ENCODE measurements at regions not wholly inside any gene's neighbourhood (a gene's known extent, or its start where the extent isn't known, plus 50 kb on each side); places are given as distances from the start of the nearest gene placed in this dataset.
"Not testable (repeated sequence)": the region's sequence is repeated elsewhere in the genome, so short reads cannot be mapped to it uniquely, and the experiment has no call there.

DNA sequence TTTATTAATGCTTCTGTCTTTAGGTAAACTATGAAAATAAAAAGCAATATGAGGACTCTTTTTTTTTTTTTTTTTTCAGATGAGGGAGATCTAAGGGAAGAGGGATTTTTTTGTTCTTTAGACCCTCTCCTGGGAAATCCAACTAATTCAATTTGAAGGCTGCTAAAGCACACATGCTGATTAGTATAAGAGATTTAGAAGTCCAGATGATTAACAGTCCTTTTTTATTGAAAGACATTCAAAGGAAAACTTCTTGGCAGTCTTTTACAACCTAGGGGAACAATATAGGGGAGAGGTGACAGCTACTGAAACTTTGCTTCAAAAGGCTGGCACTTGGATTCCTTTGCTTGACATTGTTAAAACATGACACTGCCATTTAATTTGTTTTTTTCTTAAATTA lies 602.5 kb downstream of the RAPGEF2 start:
- no peaks in the 10 kb centered on the region for H3K27me3 ChIP-seq
- H3K36me3 ChIP-seq: no peaks in the 10 kb centered on the region
- no peak overlapping the region for H3K27ac ChIP-seq
- no peak for DNase-seq
- intact Hi-C loops (cut with DNase I): no loop called here
- no peaks in the 10 kb centered on the region for H3K4me1 ChIP-seq (ENCODE audit: insufficient read depth)
- TF ChIP-seq EP300 (IDR thresholded peaks at IDR 0.05) (no peak), POLR2A (IDR thresholded peaks at IDR 0.05) (no peak)
- TF ChIP-seq, protein P1, sequence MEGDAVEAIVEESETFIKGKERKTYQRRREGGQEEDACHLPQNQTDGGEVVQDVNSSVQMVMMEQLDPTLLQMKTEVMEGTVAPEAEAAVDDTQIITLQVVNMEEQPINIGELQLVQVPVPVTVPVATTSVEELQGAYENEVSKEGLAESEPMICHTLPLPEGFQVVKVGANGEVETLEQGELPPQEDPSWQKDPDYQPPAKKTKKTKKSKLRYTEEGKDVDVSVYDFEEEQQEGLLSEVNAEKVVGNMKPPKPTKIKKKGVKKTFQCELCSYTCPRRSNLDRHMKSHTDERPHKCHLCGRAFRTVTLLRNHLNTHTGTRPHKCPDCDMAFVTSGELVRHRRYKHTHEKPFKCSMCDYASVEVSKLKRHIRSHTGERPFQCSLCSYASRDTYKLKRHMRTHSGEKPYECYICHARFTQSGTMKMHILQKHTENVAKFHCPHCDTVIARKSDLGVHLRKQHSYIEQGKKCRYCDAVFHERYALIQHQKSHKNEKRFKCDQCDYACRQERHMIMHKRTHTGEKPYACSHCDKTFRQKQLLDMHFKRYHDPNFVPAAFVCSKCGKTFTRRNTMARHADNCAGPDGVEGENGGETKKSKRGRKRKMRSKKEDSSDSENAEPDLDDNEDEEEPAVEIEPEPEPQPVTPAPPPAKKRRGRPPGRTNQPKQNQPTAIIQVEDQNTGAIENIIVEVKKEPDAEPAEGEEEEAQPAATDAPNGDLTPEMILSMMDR (IDR thresholded peaks at IDR 0.05): no peak
- no peak overlapping the region for H3K4me3 ChIP-seq
- no peaks in the 10 kb centered on the region for H3K9me3 ChIP-seq

DNA sequence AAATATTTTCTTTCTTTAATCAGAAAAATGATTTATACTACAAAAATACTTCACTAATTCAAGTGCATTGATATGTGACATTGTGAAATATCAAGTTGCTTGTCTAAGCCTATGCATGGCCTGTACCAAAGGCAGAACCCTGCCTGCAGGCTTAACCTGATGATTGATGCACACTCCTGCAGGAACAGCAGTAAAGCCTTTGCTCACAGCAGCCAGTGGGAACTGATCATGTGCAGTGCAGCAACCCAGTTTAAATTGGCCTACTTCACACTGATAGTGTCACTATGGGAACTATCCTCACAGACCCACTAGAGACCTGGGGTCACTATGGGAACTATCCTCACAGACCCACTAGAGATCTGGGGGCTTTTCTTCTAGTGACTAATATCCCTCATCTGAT lies 603.8 kb downstream of the RAPGEF2 start:
- H3K4me1 ChIP-seq (ENCODE audit: insufficient read depth): no peaks in the 10 kb centered on the region
- intact Hi-C loops (cut with DNase I): no loop called here
- H3K27ac ChIP-seq: no peak overlapping the region
- H3K36me3 ChIP-seq: no peaks in the 10 kb centered on the region
- H3K27me3 ChIP-seq: no peaks in the 10 kb centered on the region
- no peak for DNase-seq
- H3K4me3 ChIP-seq: no peak overlapping the region
- no peaks in the 10 kb centered on the region for H3K9me3 ChIP-seq
- TF ChIP-seq POLR2A (IDR thresholded peaks at IDR 0.05): no peak

DNA sequence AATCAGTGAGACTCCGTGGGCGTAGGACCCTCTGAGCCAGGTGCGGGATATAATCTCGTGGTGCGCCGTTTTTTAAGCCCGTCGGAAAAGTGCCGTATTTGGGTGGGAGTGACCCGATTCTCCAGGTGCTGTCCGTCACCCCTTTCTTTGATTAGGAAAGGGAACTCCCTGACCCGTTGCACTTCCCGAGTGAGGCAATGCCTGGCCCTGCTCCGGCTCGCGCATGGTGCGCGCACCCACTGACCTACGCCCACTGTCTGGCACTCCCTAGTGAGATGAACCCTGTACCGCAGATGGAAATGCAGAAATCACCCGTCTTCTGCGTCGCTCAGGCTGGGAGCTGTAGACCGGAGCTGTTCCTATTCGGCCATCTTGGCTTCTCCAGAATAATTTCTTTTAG lies 612.3 kb downstream of the RAPGEF2 start:
- H3K4me3 ChIP-seq; H3K4me1 ChIP-seq (ENCODE audit: insufficient read depth); DNase-seq; H3K9me3 ChIP-seq; intact Hi-C loops (cut with DNase I); H3K27me3 ChIP-seq; H3K36me3 ChIP-seq; H3K27ac ChIP-seq: not testable (repeated sequence)
- 85 to 90% (median 86%) methylated on average over 20 to 25 of the region's 25 CpGs for WGBS, 3 donors

DNA sequence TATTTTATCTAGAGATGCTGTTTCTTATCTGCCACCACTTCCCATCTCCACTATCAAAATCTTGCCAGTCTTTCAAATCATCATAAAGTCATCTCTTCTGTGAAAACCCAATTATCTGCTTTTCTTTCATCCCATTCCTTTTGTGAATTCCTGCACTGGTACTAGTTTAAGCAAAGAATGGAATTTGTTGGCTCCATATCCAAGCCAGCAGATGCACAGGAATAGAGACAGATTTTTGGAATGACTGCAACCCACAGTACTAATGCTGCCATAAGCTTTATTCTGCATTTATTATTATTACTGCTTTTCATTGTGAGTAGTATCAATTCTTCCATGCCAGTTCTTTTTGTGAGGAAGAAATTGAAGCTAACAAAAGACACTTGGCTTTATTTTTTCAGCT lies 616.7 kb downstream of the RAPGEF2 start:
- Histone ChIP-seq H3K4me1 (ENCODE audit: insufficient read depth) (no peaks in the 10 kb centered on the region), H3K4me3 (no peak overlapping the region), H3K27ac (no peak overlapping the region), H3K9me3 (no peaks in the 10 kb centered on the region), H3K36me3 (no peaks in the 10 kb centered on the region), H3K27me3 (no peaks in the 10 kb centered on the region)
- intact Hi-C loops (cut with DNase I): no loop called here
- DNase-seq: no peak
- TF ChIP-seq POLR2A (IDR thresholded peaks at IDR 0.05) (no peak), EP300 (IDR thresholded peaks at IDR 0.05) (no peak)
- TF ChIP-seq, protein P1 (IDR thresholded peaks at IDR 0.05): no peak

DNA sequence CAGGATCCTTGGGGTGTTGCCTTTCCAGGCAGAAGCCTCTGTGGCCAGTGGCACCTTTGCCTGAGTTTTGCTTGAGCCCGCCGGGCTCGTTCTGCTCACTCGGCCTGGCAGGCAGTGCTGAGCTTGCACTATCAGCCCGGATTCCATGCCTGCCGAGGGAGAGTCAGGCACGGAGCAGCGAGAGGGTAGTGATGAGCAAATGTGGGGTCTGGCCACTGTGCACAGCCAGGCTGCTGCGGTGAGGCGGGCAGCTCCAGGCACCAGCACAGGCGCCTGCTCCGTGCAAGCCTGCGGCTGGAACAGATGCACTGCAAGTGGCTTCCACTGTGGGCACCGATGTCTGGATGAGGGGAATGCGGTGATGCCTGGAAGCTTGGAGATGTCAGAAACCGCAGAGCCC lies 619.2 kb downstream of the RAPGEF2 start:
- no peak for DNase-seq
- H3K36me3 ChIP-seq: no peaks in the 10 kb centered on the region
- no peak for TF ChIP-seq EP300 (IDR thresholded peaks at IDR 0.05)
- no peak for TF ChIP-seq POLR2A (IDR thresholded peaks at IDR 0.05)
- TF ChIP-seq, protein P1 (IDR thresholded peaks at IDR 0.05): no peak
- no peaks in the 10 kb centered on the region for H3K4me1 ChIP-seq (ENCODE audit: insufficient read depth)
- 83 to 87% (median 87%) methylated on average over 16 of the region's 16 CpGs for WGBS, 3 donors
- H3K4me3 ChIP-seq: no peak overlapping the region
- H3K27ac ChIP-seq: no peak overlapping the region
- intact Hi-C loops (cut with DNase I): no loop called here
- no peaks in the 10 kb centered on the region for H3K9me3 ChIP-seq
- no peaks in the 10 kb centered on the region for H3K27me3 ChIP-seq

DNA sequence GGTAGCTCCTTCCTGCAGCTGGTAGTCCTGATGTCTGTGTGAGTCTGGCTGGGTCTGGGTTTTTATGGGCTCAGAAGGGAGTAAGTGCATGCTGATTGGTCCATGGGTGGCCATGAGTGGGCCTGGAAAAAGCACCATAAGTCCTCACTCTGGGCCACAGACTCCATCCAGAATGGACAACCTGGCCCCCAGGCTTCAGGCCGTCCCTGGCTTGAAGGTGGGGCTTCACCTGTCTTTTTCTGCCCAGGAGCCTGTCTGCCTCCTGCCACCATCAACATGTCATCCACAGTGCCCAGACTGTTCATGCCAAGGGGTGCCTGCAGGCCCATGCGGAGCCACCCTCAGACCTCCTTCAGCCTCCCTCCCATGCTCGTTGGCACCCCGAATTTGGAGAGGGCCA lies 620.0 kb downstream of the RAPGEF2 start:
- no peaks in the 10 kb centered on the region for H3K9me3 ChIP-seq
- WGBS, 3 donors: 59 to 67% (median 66%) methylated on average over 3 to 4 of the region's 4 CpGs
- intact Hi-C loops (cut with DNase I): no loop called here
- H3K4me3 ChIP-seq: no peak overlapping the region
- H3K4me1 ChIP-seq (ENCODE audit: insufficient read depth): no peaks in the 10 kb centered on the region
- no peak for DNase-seq
- no peaks in the 10 kb centered on the region for H3K27me3 ChIP-seq
- TF ChIP-seq, protein P1 (IDR thresholded peaks at IDR 0.05): no peak
- TF ChIP-seq POLR2A (IDR thresholded peaks at IDR 0.05) (no peak), EP300 (IDR thresholded peaks at IDR 0.05) (no peak)
- no peak overlapping the region for H3K27ac ChIP-seq
- H3K36me3 ChIP-seq: no peaks in the 10 kb centered on the region

All from ovary (tissue), 7 donors.